ENCODE measurements at regions not wholly inside any gene's neighbourhood (a gene's known extent, or its start where the extent isn't known, plus 50 kb on each side); places are given as distances from the start of the nearest gene placed in this dataset.
A peak's percentile ranks its signal among the peaks of the same experiment; 100 is the strongest.

DNA sequence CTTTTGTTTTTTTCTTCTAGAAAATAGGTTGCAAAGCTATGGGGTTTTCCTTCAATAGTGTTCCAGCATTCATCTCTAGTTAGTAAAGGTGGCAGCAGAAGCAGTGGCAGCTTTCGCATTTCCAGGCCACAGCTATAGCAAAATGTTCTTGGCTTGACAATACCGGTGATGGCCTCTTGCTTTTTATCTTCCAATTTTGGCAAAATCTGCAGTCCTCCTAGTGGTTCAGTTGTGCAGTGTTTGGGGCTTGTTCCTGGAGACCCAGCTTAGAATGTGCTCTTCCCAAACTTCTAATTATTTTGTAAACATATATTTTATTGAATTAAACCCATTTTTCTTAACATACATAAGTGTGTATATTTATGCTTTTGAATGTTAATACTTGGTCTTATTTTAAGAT is 370.6 kb upstream of the MAN1A1 start:
- BruUV-seq (replicated peaks): no TSS peak
- Histone ChIP-seq H3K4me1 (ENCODE audit: insufficient read depth, low read length, poor library complexity, severe bottlenecking) (peaks cover 10% of the 10 kb centered on the region), H3K9me3 (ENCODE audit: low read length) (no peaks in the 10 kb centered on the region), H3K9me2 (ENCODE audit: insufficient read depth, low read length) (no peaks in the 10 kb centered on the region), H2AFZ (ENCODE audit: low read length) (no peak overlapping the region), H3K4me2 (ENCODE audit: low read length) (no peak overlapping the region), H3K4me3 (ENCODE audit: low read depth, low read length, poor library complexity, severe bottlenecking) (no peak overlapping the region), H3K36me3 (ENCODE audit: insufficient read depth, low read length) (no peaks in the 10 kb centered on the region), H3K27ac (ENCODE audit: low read depth, low read length, poor library complexity, severe bottlenecking) (no peak overlapping the region), H4K20me1 (ENCODE audit: insufficient read depth, low read length) (no peaks in the 10 kb centered on the region), H3K79me2 (ENCODE audit: insufficient read depth, low read depth, low read length) (no peaks in the 10 kb centered on the region)
- DNase-seq (ENCODE audit: low spot score): peak; percentile 41
- POLR2A ChIA-PET: interaction anchor here (0.7 to 1.6 kb wide), 4 partner anchors 10 to 369 kb away, joined by 3 to 5 read pairs (median 4); no protein-coding TSS in a partner anchor
- CTCF ChIA-PET (ENCODE audit: unreplicated experiment): no interaction called here
- TF ChIP-seq, protein P1, sequence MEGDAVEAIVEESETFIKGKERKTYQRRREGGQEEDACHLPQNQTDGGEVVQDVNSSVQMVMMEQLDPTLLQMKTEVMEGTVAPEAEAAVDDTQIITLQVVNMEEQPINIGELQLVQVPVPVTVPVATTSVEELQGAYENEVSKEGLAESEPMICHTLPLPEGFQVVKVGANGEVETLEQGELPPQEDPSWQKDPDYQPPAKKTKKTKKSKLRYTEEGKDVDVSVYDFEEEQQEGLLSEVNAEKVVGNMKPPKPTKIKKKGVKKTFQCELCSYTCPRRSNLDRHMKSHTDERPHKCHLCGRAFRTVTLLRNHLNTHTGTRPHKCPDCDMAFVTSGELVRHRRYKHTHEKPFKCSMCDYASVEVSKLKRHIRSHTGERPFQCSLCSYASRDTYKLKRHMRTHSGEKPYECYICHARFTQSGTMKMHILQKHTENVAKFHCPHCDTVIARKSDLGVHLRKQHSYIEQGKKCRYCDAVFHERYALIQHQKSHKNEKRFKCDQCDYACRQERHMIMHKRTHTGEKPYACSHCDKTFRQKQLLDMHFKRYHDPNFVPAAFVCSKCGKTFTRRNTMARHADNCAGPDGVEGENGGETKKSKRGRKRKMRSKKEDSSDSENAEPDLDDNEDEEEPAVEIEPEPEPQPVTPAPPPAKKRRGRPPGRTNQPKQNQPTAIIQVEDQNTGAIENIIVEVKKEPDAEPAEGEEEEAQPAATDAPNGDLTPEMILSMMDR (conservative IDR thresholded peaks at IDR 0.05; ENCODE audit: low read length): peak; percentile 59
- TF ChIP-seq EZH2phosphoT487 (IDR thresholded peaks at IDR 0.05; ENCODE audit: borderline replicate concordance, low read depth, low read length): no peak
- intact Hi-C loops (cut with micrococcal nuclease; ENCODE audit: unreplicated experiment): no loop called here

GRCh38 chr6:119717942-119718341 is 368.4 kb upstream of the MAN1A1 start:
- Histone ChIP-seq H3K4me3 (ENCODE audit: low read depth, low read length, poor library complexity, severe bottlenecking) (no peak overlapping the region), H3K79me2 (ENCODE audit: insufficient read depth, low read depth, low read length) (no peaks in the 10 kb centered on the region), H3K4me1 (ENCODE audit: insufficient read depth, low read length, poor library complexity, severe bottlenecking) (peaks cover 10% of the 10 kb centered on the region), H4K20me1 (ENCODE audit: insufficient read depth, low read length) (no peaks in the 10 kb centered on the region), H3K36me3 (ENCODE audit: insufficient read depth, low read length) (no peaks in the 10 kb centered on the region), H3K9me2 (ENCODE audit: insufficient read depth, low read length) (no peaks in the 10 kb centered on the region), H2AFZ (ENCODE audit: low read length) (peak overlapping the region; percentile 48; the same call in 1 of the 2 replicates), H3K9me3 (ENCODE audit: low read length) (no peaks in the 10 kb centered on the region), H3K4me2 (ENCODE audit: low read length) (0 out of 2 replicates have a peak overlapping the region, but pooled peaks have one; percentile 4), H3K27ac (ENCODE audit: low read depth, low read length, poor library complexity, severe bottlenecking) (no peak overlapping the region)
- DNase-seq (ENCODE audit: low spot score): no peak
- BruUV-seq (replicated peaks): no TSS peak
- POLR2A ChIA-PET: no interaction called here
- intact Hi-C loops (cut with micrococcal nuclease; ENCODE audit: unreplicated experiment): no loop called here
- CTCF ChIA-PET (ENCODE audit: unreplicated experiment): no interaction called here
- TF ChIP-seq, protein P1 (conservative IDR thresholded peaks at IDR 0.05; ENCODE audit: low read length): no peak
- TF ChIP-seq EZH2phosphoT487 (IDR thresholded peaks at IDR 0.05; ENCODE audit: borderline replicate concordance, low read depth, low read length): no peak

GRCh38 chr6:119716668-119717270 is 367.2 kb upstream of the MAN1A1 start:
- Histone ChIP-seq H3K4me3 (ENCODE audit: low read depth, low read length, poor library complexity, severe bottlenecking) (no peak overlapping the region), H3K9me3 (ENCODE audit: low read length) (no peaks in the 10 kb centered on the region), H3K4me1 (ENCODE audit: insufficient read depth, low read length, poor library complexity, severe bottlenecking) (peaks cover 10% of the 10 kb centered on the region), H3K4me2 (ENCODE audit: low read length) (no peak overlapping the region), H3K9me2 (ENCODE audit: insufficient read depth, low read length) (no peaks in the 10 kb centered on the region), H3K27ac (ENCODE audit: low read depth, low read length, poor library complexity, severe bottlenecking) (no peak overlapping the region), H3K79me2 (ENCODE audit: insufficient read depth, low read depth, low read length) (no peaks in the 10 kb centered on the region), H3K36me3 (ENCODE audit: insufficient read depth, low read length) (no peaks in the 10 kb centered on the region), H4K20me1 (ENCODE audit: insufficient read depth, low read length) (no peaks in the 10 kb centered on the region), H2AFZ (ENCODE audit: low read length) (no peak overlapping the region)
- intact Hi-C loops (cut with micrococcal nuclease; ENCODE audit: unreplicated experiment): no loop called here
- BruUV-seq (replicated peaks): no TSS peak
- TF ChIP-seq, protein P1 (conservative IDR thresholded peaks at IDR 0.05; ENCODE audit: low read length): no peak
- no peak for TF ChIP-seq EZH2phosphoT487 (IDR thresholded peaks at IDR 0.05; ENCODE audit: borderline replicate concordance, low read depth, low read length)
- POLR2A ChIA-PET: no interaction called here
- CTCF ChIA-PET (ENCODE audit: unreplicated experiment): no interaction called here
- no peak for DNase-seq (ENCODE audit: low spot score)
